HG03064 (cell line): ENCODE measurements at regions not wholly inside any gene's neighbourhood (a gene's known extent, or its start where the extent isn't known, plus 50 kb on each side); places are given as distances from the start of the nearest gene placed in this dataset.

Experiments used
- ATAC-seq: cut with Tn5 transposase; IDR thresholded peaks from one replicate; pipeline ENCODE4 v1.9.1; 2021; ENCODE audit warnings: low read depth; ENCODE audit not compliant: unreplicated experiment

DNA sequence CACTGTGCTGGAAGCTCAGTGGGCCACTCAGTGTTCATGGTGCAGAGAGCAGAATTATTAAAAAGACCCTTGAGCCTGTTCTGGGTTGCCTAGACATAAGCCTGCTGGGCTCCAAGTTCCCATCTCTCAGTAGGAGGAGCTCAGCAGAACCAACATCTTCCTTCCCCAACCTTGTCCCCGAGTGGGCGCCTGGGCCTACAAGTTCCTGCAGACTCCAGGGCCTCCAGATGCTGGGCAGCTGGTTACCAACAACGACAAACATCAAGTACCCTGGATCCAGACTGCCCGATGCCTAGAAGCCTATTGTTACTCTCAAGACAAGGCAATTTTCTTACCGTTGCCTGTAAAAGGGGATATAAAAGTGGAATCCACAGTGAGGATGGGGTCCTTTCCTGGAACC, 214.2 kb downstream of the HAUS1 start:
- ATAC-seq, result no peak

DNA sequence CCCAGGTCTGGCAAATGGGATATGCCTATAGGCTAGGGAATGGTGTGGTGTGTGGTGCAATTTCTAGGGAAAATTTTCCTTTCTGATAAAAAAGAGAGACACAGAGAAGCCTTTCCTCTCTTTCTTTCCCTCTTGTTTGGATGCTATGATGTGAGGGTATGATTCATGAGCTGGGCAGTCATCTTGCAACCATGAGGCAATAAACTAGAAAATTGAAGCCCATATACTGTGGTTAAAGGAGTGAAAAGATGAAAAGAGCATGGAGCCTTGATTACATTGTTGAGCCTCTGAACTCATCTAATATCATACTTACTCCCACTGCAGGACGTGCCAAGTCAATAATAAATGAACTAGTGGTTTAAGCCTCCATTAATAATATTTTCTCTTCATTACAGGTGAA, 215.6 kb downstream of the HAUS1 start:
- ATAC-seq, result no peak

GRCh38 chr18:46320297-46320696, 216.1 kb downstream of the HAUS1 start:
- ATAC-seq, result no peak

GRCh38 chr18:46320928-46321711, 216.9 kb downstream of the HAUS1 start:
- ATAC-seq, result no peak

GRCh38 chr18:46321955-46322354, 217.8 kb downstream of the HAUS1 start:
- no peak for ATAC-seq

GRCh38 chr18:46322411-46322891, 218.3 kb downstream of the HAUS1 start:
- no peak for ATAC-seq

DNA sequence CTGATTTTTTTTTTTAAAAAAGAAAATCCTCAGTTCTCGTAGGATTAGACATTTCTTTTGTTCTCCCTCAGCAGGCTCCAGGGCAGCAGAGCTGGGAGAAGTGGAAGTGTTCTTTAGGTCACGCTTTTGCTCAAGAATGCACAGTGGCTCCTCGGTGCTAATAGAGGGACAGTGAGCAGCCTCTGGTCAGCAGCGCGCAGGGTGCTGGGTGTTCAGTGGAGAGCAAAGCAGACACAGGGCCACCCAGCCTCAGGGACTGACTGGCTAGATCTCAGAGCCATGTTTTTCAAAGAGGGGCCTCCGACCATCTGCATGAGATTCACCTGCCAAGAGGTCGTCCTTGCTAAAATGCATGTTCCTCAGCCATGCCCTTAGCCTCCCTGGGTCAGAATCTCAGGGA, 218.8 kb downstream of the HAUS1 start:
- no peak for ATAC-seq

GRCh38 chr18:46324087-46324955, 220.1 kb downstream of the HAUS1 start:
- ATAC-seq, result no peak

- ATAC-seq, result no peak
Measured at GRCh38 chr18:46325895-46326294, 221.7 kb downstream of the HAUS1 start.

DNA sequence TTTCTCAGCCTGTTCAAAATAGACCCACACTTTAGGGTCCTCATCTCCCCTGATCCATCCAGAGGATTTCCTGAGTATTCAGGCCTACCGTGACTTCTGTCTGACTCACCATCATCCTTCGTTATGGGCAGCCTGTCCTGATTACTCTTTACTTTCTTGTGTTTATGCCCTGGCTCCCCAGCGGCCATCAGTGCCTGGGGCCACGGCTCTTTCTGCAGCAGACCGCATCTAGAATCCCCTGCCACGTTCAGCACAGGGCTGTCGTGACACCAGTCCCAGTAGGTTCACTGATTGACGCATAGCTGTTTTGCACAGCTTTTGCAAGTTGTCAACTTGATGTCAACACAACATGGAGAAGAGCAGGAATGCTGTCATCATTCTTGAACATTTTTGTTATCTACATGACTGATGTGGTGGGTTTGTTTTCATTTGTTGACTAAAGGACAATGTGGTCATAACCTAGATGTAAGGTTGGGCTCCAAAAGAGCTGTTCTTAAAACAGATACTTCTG, 225.6 kb downstream of the HAUS1 start:
- ATAC-seq, result no peak

- no peak for ATAC-seq
Measured at GRCh38 chr18:46331316-46331715, 227.1 kb downstream of the HAUS1 start.

DNA sequence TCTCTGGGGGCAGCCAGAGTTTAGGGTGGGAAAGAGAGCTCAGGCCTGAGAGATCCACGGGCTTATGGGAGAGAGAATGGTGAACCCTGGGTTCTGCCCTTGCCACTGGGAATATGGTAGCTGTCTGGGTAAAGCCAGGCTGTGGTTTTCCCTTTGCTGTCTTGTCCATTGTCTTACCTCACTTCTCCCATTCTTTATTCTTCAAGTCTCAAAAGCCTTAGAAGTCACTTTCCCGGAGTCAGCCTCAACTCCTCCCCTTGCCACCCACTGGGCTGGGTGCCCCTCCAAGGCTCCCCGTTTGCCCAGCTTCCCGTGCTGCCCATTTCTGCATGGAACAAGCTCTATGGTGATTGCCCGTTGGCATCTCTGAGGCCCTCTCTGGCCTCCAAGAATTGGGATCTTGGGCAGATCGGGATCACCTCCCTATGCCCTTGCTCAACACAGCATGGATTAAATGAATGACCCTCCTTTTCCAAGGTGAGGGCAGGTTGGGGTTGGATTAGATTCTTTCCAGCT, 228.2 kb downstream of the HAUS1 start:
- ATAC-seq, result no peak

DNA sequence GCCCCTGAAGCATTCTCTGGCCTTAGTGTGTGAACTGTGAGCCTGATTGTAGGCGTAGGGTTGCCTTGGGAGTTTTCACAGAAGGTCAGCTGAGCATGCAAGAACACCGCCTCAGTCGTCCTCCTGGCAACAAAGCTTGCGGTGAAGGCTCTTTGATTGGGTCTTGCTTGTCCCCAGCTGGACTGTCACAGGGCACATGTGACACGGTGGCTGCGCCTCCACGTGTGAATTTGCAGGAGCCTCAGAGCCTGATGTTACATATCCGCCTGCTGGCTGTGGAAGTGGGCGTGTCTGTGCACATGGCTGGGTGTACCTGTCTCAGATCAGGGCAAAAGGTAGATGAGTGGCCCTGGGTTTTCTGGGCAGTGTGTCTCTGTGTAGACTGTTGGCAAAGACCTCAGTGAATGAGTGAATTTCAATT, 228.7 kb downstream of the HAUS1 start:
- no peak for ATAC-seq

DNA sequence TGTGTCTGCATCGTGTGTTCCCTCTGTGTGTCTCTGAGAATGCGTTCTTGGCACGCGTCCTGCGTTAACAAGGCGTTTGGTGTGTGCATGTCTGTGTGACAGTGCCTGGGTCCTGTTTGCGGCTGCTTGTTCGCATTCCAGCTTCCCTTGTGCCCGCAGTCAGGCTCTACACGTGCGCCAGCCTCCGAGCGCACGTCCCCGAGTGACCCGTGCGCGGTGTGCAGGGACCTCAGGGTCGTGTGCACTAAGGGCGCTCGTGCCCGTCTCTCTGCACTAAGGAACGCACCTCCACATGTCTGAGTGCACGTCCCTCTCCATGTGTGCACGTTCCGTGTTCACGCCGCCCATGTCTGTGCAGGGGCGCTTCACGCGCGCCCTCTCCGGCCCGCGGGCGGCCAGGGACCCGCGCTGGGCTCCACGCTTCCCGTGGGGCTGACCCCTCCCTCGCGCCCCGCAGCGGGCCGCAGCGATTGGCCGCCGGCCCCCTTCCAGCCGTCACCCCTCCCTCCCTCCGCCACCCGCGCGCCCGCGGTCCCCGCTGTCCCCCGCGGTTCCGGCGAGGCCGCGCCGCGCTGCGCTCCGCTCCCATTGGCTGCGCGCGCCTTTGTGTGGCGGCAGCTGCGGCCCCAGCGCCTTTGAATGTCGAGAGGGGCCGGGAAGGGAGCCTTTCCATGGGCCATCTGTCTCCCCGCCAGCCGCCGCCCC, 229.4 kb downstream of the HAUS1 start:
- ATAC-seq, result no peak

GRCh38 chr18:46334868-46335281, 230.7 kb downstream of the HAUS1 start:
- ATAC-seq, result no peak

DNA sequence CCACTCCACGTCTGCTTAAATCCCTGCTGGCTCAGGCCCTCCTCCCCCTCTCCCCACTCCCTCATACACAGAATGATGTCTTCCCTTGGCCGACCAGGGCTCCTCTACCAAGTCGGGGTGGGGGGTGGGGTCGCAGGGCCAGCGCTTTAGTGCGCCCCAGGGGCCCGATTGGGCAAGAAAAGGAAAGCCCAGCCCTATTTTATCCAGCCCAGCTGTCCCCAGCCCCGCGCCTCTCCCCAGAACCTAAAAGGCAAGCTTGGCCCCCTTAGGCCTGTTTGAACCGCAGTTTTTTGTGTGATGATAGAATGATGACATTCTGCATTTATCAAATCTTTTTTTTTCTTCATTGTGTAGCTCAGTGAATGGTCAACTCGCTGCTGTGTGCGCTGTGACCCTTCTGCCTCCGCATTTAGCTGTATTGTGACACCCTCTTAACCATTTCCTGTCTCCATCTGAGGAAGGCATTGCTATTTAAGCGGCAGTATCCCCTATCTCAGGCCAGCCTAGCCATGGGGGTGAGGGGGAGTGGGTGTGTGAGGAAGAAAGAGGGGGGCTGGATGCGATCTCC, 231.4 kb downstream of the HAUS1 start:
- no peak for ATAC-seq

- ATAC-seq, result no peak
Measured at GRCh38 chr18:46336278-46337111, 232.3 kb downstream of the HAUS1 start.

DNA sequence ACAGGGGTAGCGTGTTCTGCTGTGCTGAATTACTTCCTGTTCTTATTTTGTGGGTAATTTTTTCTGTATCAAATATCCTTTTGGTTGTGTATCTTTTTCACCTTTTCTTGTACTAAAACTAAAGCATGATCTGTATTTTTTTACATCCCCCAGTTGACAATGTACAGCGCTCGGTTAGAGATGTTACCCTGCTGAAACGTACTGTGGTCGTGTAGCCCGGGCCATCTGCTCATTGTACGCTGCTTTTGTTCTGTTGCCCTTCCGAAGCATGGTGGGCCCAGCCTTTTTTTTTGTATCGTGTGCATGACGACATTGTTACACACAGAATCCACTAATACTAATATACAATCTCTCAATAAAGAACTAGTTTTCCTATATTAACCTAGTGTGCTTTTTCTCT, 233.1 kb downstream of the HAUS1 start:
- ATAC-seq, result no peak

- ATAC-seq, result no peak
Measured at GRCh38 chr18:46338205-46338604, 234.0 kb downstream of the HAUS1 start.
